ENCODE measurements at regions not wholly inside any gene's neighbourhood (a gene's known extent, or its start where the extent isn't known, plus 50 kb on each side); places are given as distances from the start of the nearest gene placed in this dataset.

DNA sequence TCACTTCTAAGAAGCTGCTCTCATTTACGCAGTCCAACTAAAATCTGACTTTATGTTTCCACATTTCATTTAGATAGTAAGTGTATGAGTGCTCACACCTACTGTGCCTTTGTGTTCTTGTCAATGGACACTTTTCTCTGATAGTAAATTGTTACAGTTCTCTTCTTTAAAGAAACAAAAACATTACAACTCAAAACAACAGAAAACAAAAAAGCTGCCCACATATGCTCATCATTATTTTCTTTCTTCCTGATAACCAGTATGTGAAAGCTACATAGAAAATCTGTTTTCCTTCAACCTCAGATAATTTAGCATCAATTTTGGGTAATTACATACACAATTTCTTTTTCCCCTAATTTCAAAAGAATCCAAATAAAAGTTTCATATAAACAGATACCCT lies 1247.8 kb upstream of the NXPH2 start:
- no peak overlapping the region for H3K4me3 Mint-ChIP-seq

DNA sequence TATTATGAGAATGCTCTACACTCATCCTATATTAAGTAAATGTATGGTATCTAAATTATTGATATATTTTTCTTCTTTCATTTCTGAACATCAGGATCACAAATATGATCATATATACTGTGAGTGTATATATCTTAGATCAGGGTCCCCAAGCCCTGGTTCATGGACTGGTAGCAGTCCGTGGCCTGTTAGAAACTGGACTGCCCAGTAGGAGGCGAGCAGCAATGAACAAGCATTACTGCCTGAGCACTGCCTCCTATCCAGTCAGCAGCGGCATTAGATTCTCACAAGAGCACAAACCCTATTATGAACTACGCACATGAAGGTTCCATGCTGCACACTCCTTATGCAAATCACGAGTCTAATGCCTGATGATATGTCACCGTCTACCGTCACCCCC lies 1247.1 kb upstream of the NXPH2 start:
- Mint-ChIP-seq H3K9me3 (no peaks in the 10 kb centered on the region), H3K4me3 (no peak overlapping the region), H3K27ac (no peak overlapping the region), H3K4me1 (ENCODE audit: low read depth) (no peaks in the 10 kb centered on the region), H3K27me3 (no peaks in the 10 kb centered on the region), H3K36me3 (ENCODE audit: low read depth) (no peaks in the 10 kb centered on the region)
- intact Hi-C loops (cut with micrococcal nuclease), result no loop called here

More for the DNA sequence above, 1247.8 kb upstream of the NXPH2 start:
- Mint-ChIP-seq H3K27ac (no peak overlapping the region), H3K9me3 (no peaks in the 10 kb centered on the region), H3K36me3 (ENCODE audit: low read depth) (no peaks in the 10 kb centered on the region), H3K27me3 (no peaks in the 10 kb centered on the region), H3K4me1 (ENCODE audit: low read depth) (no peaks in the 10 kb centered on the region)
- intact Hi-C loops (cut with micrococcal nuclease), result no loop called here

DNA sequence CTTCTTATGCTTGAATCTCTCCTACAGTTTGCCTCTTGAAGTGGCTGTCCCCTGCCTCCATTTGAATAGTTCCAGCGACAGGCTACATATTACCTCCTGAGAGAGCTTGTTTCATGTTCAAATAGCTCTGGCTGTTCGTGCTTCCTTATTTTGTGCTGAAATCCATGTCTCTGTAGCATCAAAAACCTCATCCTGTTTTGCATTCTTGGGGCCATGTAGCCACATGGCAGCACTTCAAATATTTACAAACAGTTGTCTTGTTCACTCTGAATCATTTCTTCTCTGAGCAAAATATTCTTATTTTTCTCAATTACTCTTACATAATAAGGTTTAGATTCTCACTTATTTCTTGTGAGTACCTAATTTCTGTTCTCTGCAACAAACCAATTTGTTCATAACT lies 1243.1 kb upstream of the NXPH2 start:
- Mint-ChIP-seq H3K27ac (no peak overlapping the region), H3K36me3 (ENCODE audit: low read depth) (no peaks in the 10 kb centered on the region), H3K27me3 (no peaks in the 10 kb centered on the region), H3K9me3 (peaks cover 12% of the 10 kb centered on the region), H3K4me3 (no peak overlapping the region), H3K4me1 (ENCODE audit: low read depth) (no peaks in the 10 kb centered on the region)
- intact Hi-C loops (cut with micrococcal nuclease), result no loop called here

DNA sequence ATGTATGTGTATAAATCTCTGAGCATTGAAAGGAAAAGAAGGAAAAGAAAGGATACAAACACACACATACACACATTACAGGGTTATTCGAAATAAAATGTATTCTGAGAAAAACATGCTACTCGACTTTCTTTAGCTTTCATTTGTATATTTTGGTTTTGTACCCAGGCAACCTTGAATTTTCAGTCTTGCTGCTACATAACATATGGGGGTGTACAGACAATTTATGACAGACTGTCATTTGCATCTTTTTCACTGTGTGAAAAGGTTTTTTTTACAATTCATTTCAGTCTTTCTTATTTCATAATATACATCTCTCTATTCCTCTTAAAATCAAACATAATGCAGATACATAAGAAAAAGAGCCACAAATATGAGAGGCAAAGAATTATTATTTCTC lies 1238.4 kb upstream of the NXPH2 start:
- no peak overlapping the region for H3K4me3 Mint-ChIP-seq
- no peak overlapping the region for H3K27ac Mint-ChIP-seq
- no peaks in the 10 kb centered on the region for H3K4me1 Mint-ChIP-seq (ENCODE audit: low read depth)
- intact Hi-C loops (cut with micrococcal nuclease), result no loop called here
- H3K36me3 Mint-ChIP-seq (ENCODE audit: low read depth), result no peaks in the 10 kb centered on the region
- peaks cover 13% of the 10 kb centered on the region for H3K9me3 Mint-ChIP-seq
- H3K27me3 Mint-ChIP-seq, result no peaks in the 10 kb centered on the region

DNA sequence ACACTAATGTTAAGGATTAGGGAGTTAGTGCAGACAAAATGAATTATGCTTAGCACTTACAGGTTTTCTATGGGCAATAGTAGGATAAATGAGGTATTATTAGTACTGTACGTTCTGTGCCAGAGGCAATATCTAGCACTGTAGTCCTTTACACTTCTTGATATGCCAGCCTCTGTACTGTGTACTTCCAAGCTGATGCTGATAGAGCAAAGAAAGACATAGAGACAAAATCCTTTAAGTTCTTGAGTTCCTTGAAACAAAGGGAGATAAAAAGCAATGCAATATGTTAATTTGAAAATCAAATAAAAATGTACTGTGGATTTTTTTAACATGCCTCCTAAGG lies 1234.0 kb upstream of the NXPH2 start:
- Mint-ChIP-seq H3K9me3 (peaks cover 20% of the 10 kb centered on the region), H3K4me3 (no peak overlapping the region), H3K27ac (no peak overlapping the region), H3K36me3 (ENCODE audit: low read depth) (no peaks in the 10 kb centered on the region), H3K27me3 (no peaks in the 10 kb centered on the region), H3K4me1 (ENCODE audit: low read depth) (no peaks in the 10 kb centered on the region)
- intact Hi-C loops (cut with micrococcal nuclease), result no loop called here

DNA sequence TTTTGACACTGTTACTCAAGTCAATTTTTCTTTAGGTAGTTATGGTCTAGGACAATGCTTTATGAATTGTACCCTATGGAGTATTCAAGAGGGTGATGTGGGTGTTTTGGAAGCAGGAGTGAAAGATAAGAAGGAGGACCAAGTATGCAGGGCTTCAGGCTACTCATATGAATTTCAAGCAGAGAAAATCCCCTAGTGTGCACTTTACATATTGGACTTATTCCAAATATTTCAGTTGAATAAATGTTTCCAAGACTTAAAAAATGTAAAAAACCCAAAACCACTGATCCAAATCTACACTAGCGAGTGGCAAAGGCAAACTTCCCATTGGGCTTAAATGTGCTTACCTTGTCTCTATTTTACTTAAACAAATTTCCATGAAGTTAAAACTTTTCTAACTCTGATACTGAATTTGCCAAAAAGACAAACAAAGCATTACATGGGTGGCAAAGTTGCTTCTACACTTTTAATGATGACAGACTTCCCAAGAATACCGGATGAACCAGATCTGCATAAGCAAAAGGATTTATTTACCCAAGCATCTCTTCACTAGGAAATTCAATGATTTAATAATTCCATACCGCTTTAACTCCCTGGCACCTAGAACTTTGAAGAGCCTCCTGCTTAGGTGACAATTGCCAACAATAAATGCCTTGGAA lies 1233.5 kb upstream of the NXPH2 start:
- H3K9me3 Mint-ChIP-seq, result peaks cover 15% of the 10 kb centered on the region
- H3K36me3 Mint-ChIP-seq (ENCODE audit: low read depth), result no peaks in the 10 kb centered on the region
- intact Hi-C loops (cut with micrococcal nuclease), result no loop called here
- H3K27me3 Mint-ChIP-seq, result no peaks in the 10 kb centered on the region
- no peaks in the 10 kb centered on the region for H3K4me1 Mint-ChIP-seq (ENCODE audit: low read depth)
- H3K4me3 Mint-ChIP-seq, result no peak overlapping the region
- no peak overlapping the region for H3K27ac Mint-ChIP-seq

DNA sequence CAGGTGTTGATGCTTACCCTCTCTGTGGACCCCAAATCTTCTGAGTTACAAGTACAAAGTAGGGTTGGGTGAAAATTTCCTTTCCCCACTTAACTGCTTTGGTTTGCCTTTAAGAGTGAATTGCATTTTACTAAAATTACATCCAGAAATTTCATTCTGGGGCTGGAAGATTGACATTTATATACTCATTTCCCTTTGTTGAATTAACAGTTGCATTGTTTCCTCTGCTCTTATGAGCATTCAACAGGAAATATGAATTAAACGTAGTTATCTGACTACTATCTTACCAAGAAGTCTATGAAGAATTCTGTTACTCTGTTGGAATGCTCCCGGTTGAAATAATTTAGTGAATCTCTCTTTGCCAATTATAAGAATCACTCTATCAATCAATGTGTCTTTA lies 1231.1 kb upstream of the NXPH2 start:
- Mint-ChIP-seq H3K36me3 (ENCODE audit: low read depth) (no peaks in the 10 kb centered on the region), H3K9me3 (peaks cover 10% of the 10 kb centered on the region), H3K27ac (no peak overlapping the region), H3K4me3 (no peak overlapping the region), H3K4me1 (ENCODE audit: low read depth) (no peaks in the 10 kb centered on the region), H3K27me3 (no peaks in the 10 kb centered on the region)
- intact Hi-C loops (cut with micrococcal nuclease), result no loop called here

DNA sequence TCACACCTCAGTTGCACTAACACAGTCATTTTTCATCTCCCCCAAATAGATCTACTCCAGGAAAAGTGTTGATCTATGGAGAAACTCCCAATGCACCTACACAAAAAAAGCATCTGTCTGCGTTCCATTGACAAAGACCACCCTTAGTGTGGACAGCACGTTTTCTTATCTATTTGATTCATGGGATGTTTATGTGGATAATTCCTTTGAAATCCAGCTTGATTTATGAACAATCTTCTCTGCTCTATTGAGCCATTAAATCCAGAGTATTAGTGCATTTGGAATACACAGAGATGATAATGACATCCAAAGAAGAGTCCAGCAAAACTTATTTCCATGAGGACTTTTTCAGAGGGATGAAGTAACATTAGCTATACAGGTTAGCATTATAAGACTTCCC lies 1221.9 kb upstream of the NXPH2 start:
- H3K27me3 Mint-ChIP-seq, result no peaks in the 10 kb centered on the region
- intact Hi-C loops (cut with micrococcal nuclease), result no loop called here
- no peaks in the 10 kb centered on the region for H3K9me3 Mint-ChIP-seq
- H3K27ac Mint-ChIP-seq, result no peak overlapping the region
- H3K36me3 Mint-ChIP-seq (ENCODE audit: low read depth), result no peaks in the 10 kb centered on the region
- no peaks in the 10 kb centered on the region for H3K4me1 Mint-ChIP-seq (ENCODE audit: low read depth)
- H3K4me3 Mint-ChIP-seq, result no peak overlapping the region

DNA sequence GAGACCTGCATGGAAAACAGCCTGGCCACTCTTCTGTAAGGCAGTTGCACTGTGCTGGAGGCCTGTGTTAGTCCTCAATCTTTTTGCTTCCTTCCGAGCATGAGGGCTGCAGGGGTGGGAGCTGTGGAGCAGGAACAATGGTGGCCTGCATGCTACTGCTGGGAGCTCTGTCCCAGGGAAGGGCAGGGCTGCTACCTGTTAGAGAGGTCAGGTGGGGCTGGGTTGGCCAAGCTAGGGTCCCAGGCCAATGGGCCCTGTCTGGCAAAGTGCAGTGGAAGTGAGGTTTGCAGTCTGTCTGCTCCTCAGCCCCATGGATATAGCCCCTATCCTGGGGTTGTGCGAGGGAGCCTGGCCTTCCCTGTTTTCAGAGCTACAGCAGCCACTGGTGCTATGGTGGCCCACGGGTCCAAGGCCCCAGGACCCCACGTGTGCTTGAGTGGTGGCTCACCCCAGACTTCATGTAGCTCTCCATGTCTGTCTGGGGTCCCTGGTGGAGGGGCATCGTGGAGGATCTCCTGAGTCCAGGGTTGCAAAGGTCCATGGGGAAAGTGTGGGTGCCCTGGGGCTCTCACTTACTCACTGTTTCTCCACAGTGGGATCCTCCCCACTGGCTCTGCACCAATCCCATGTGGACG lies 1212.6 kb upstream of the NXPH2 start:
- intact Hi-C loops (cut with micrococcal nuclease), result no loop called here
- Mint-ChIP-seq H3K36me3 (ENCODE audit: low read depth) (no peaks in the 10 kb centered on the region), H3K9me3 (peaks cover 42% of the 10 kb centered on the region), H3K4me1 (ENCODE audit: low read depth) (no peaks in the 10 kb centered on the region), H3K27me3 (no peaks in the 10 kb centered on the region), H3K4me3 (no peak overlapping the region), H3K27ac (no peak overlapping the region)

DNA sequence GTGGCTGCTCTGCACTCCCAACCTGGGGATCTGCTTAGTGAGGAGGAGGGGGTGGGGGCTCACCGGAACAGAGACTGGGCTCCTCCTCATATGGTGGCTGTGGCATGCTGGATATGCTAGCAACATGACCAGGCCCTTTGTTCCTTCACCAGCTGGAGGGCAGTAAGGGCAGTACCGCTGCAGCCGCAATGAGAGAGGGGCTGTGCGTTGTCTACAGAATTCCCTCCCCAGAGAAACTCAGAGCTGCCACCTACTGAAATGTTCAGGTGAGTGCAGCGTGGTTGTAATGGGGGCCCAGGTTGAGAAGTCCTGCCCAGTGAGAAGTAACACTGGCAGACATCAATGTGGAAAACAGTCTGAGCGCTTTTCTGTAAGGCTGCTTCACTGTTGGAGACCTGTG lies 1211.9 kb upstream of the NXPH2 start:
- intact Hi-C loops (cut with micrococcal nuclease), result no loop called here
- Mint-ChIP-seq H3K36me3 (ENCODE audit: low read depth) (no peaks in the 10 kb centered on the region), H3K4me3 (no peak overlapping the region), H3K27me3 (no peaks in the 10 kb centered on the region), H3K27ac (no peak overlapping the region), H3K9me3 (peaks cover 50% of the 10 kb centered on the region), H3K4me1 (ENCODE audit: low read depth) (no peaks in the 10 kb centered on the region)

DNA sequence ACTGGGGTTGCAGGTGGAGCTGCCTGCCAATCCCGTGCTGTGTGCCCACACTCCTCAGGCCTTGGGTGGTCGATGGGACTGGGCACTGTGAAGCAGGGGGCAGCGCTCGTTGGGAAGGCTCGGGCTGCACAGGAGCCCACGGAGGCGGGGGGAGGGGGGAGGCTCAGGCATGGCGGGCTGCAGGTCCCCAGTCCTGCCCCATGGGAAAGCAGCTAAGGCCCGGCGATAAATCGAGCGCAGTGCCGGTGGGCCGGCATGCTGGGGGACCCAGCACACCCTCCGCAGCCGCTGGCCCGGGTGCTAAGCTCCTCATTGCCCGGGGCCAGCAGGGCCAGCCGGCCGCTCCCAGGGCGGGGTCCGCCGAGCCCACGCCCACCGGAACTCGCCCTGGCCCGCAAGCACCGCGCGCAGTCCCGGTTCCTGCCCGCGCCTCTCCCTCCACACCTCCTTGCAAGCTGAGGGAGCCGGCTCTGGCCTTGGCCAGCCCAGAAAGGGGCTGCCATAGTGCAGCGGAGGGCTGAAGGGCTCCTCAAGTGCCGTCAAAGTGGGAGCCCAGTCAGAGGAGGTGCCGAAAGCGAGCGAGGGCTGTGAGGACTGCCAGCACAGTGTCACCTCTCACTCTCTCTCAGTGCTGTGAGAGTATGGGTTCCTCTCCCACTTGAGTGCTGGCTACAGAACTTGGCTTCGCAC lies 1210.6 kb upstream of the NXPH2 start:
- H3K4me3 Mint-ChIP-seq, result no peak overlapping the region
- peaks cover 59% of the 10 kb centered on the region for H3K9me3 Mint-ChIP-seq
- H3K4me1 Mint-ChIP-seq (ENCODE audit: low read depth), result no peaks in the 10 kb centered on the region
- intact Hi-C loops (cut with micrococcal nuclease), result no loop called here
- H3K27ac Mint-ChIP-seq, result no peak overlapping the region
- H3K27me3 Mint-ChIP-seq, result no peaks in the 10 kb centered on the region
- H3K36me3 Mint-ChIP-seq (ENCODE audit: low read depth), result no peaks in the 10 kb centered on the region

DNA sequence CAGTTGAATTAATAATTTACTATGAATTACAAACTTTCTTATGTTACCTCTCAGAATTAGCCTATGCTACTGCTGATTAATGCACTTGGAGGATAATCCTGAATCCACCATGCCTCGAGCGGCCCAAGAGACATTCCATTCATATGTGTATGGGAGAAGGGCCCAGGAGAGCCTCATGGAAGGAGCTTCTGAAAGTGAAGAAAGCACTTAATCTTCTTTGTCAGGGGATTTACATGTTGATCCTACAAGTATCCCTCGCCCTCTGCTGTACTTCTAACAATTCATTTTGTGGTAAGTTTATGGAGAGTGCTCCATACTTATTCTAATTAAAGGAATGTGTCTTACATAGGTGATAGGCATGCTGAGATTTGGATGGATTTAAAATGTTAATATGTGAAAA lies 1189.1 kb upstream of the NXPH2 start:
- Mint-ChIP-seq H3K9me3 (peaks cover 51% of the 10 kb centered on the region), H3K36me3 (ENCODE audit: low read depth) (no peaks in the 10 kb centered on the region)
- intact Hi-C loops (cut with micrococcal nuclease), result no loop called here

DNA sequence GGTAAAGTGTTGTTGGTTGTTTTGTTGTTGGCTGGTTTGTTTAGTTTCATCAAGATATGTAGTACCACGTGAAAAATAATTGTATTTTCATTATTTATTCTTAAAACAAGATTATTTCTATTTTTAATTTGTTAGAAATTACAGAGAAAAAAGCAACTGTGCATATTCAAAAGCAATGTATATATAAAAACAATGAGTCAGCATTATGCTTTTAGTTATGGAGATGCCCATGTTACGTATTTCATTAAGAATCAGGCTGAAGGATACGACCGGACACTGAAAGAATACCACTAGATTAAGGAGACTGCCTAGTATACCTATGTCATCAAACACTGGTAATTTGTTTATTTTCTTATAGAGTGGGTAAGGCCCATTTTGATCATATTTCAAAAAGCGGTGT lies 1188.4 kb upstream of the NXPH2 start:
- H3K9me3 Mint-ChIP-seq, result peaks cover 44% of the 10 kb centered on the region
- no peaks in the 10 kb centered on the region for H3K4me1 Mint-ChIP-seq (ENCODE audit: low read depth)
- no peak overlapping the region for H3K27ac Mint-ChIP-seq
- H3K4me3 Mint-ChIP-seq, result no peak overlapping the region
- intact Hi-C loops (cut with micrococcal nuclease), result no loop called here
- no peaks in the 10 kb centered on the region for H3K36me3 Mint-ChIP-seq (ENCODE audit: low read depth)
- H3K27me3 Mint-ChIP-seq, result no peaks in the 10 kb centered on the region

More for the DNA sequence above, 1189.1 kb upstream of the NXPH2 start:
- no peaks in the 10 kb centered on the region for H3K27me3 Mint-ChIP-seq
- no peak overlapping the region for H3K4me3 Mint-ChIP-seq
- no peak overlapping the region for H3K27ac Mint-ChIP-seq
- no peaks in the 10 kb centered on the region for H3K4me1 Mint-ChIP-seq (ENCODE audit: low read depth)

DNA sequence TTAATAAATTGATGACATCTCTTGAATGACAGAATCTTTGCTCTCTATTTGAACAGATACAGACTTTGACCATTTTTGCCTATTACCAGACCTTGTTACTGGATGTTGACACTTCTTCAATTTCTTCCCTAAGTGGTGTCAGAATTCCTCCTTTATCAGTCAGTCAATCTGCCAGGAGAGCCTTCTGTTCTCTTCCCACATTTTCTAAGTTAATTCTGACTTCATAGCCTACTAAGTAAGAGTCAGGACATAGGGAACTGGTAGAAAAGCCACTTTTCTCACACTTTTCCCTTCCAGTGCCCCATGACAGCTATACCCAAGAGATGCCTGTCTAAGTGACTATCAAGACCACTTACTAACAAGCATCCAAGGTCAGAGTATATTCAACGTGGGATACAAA lies 1187.5 kb upstream of the NXPH2 start:
- Mint-ChIP-seq H3K4me1 (ENCODE audit: low read depth) (no peaks in the 10 kb centered on the region), H3K9me3 (peaks cover 34% of the 10 kb centered on the region), H3K4me3 (no peak overlapping the region), H3K27me3 (no peaks in the 10 kb centered on the region), H3K27ac (no peak overlapping the region), H3K36me3 (ENCODE audit: low read depth) (no peaks in the 10 kb centered on the region)
- intact Hi-C loops (cut with micrococcal nuclease), result no loop called here
